Glomerular visceral epithelial cell (primary cell): ENCODE measurements at regions not wholly inside any gene's neighbourhood (a gene's known extent, or its start where the extent isn't known, plus 50 kb on each side); places are given as distances from the start of the nearest gene placed in this dataset.

ENCODE experiments used
- DNase-seq: peaks from one replicate; pipeline ENCODE4 v3.0.0-alpha.2; 2016; ENCODE audit errors: extremely low spot score

GRCh38 chrX:10747975-10748374 lies 127.6 kb upstream of the MID1 start:
- DNase-seq, result no peak

GRCh38 chrX:10749113-10749512 lies 128.7 kb upstream of the MID1 start:
- DNase-seq, result no peak

GRCh38 chrX:10750581-10750980 lies 130.2 kb upstream of the MID1 start:
- DNase-seq, result no peak

- no peak for DNase-seq
Observed at GRCh38 chrX:10753116-10753515, 132.7 kb upstream of the MID1 start.

GRCh38 chrX:10754445-10754844 lies 134.1 kb upstream of the MID1 start:
- no peak for DNase-seq

GRCh38 chrX:10755439-10756334 lies 135.3 kb upstream of the MID1 start:
- peak; percentile 82 for DNase-seq

- peak; percentile 83 for DNase-seq
Observed at GRCh38 chrX:10756441-10756840, 136.1 kb upstream of the MID1 start.

GRCh38 chrX:10759141-10759799 lies 138.9 kb upstream of the MID1 start:
- no peak for DNase-seq

- DNase-seq, result no peak
Observed at GRCh38 chrX:10761447-10761846, 141.1 kb upstream of the MID1 start.

GRCh38 chrX:10769195-10769594 lies 148.8 kb upstream of the MID1 start:
- no peak for DNase-seq

- peak; percentile 25 for DNase-seq
Observed at GRCh38 chrX:10769696-10770619, 149.6 kb upstream of the MID1 start.

GRCh38 chrX:10773318-10773717 lies 152.9 kb upstream of the MID1 start:
- no peak for DNase-seq

- no peak for DNase-seq
Observed at GRCh38 chrX:10781847-10782530, 161.6 kb upstream of the MID1 start.

GRCh38 chrX:10783451-10783995 lies 163.1 kb upstream of the MID1 start:
- DNase-seq, result no peak

GRCh38 chrX:10787264-10787663 lies 166.9 kb upstream of the MID1 start:
- no peak for DNase-seq

- no peak for DNase-seq
Observed at GRCh38 chrX:10794203-10794630, 173.8 kb upstream of the MID1 start.

- DNase-seq, result no peak
Observed at GRCh38 chrX:10795721-10796120, 175.3 kb upstream of the MID1 start.

GRCh38 chrX:10797466-10797865 lies 177.1 kb upstream of the MID1 start:
- no peak for DNase-seq

- DNase-seq, result no peak
Observed at GRCh38 chrX:10798041-10798440, 177.7 kb upstream of the MID1 start.

GRCh38 chrX:10800796-10801195 lies 180.4 kb upstream of the MID1 start:
- no peak for DNase-seq

- no peak for DNase-seq
Observed at GRCh38 chrX:10811111-10811510, 190.7 kb upstream of the MID1 start.
